ENCODE measurements at regions not wholly inside any gene's neighbourhood (a gene's known extent, or its start where the extent isn't known, plus 50 kb on each side); places are given as distances from the start of the nearest gene placed in this dataset.

DNA sequence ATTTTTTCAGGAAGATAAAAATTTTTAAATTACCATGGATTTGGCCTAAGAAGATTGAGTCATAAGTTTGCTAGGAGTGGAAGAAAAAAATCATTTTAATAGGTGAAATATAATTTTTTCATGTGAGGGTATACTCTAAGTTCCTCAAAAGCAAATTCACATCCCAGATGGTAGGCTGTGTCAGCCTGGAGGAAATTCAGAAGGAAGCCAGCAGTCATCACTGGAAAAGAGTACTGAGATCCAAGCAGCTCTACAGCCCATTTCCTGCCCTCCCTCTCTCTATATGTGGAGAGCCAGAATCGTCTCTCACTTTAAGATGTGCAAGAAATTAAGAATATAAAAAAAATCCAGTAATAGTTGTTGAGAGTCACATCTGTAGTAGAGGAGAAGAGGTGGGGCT lies 126.5 kb upstream of the CDH18 start:
- Histone ChIP-seq H3K4me3 (ENCODE audit: low read depth in 2 of 2, low read length in 1 of 2) (no peak overlapping the region), H3F3A (replicated peaks; ENCODE audit: insufficient read depth) (no peaks in the 10 kb centered on the region), H3K9ac (no peak overlapping the region), H2AFZ (ENCODE audit: low read depth) (no peak overlapping the region), H3K27ac (ENCODE audit: low read depth in 2 of 2, low read length in 1 of 2) (no peak overlapping the region), H3K79me2 (ENCODE audit: insufficient read depth) (no peaks in the 10 kb centered on the region), H3K36me3 (replicated peaks in 1 of 2; ENCODE audit: control insufficient read depth in 1 of 2, insufficient read depth in 2 of 2, low read length in 1 of 2) (no peaks in the 10 kb centered on the region), H3K9me3 (no peaks in the 10 kb centered on the region), H3K27me3 (ENCODE audit: insufficient read depth) (no peaks in the 10 kb centered on the region), H4K20me1 (ENCODE audit: insufficient read depth) (no peaks in the 10 kb centered on the region), H3K4me2 (no peak overlapping the region), H3K4me1 (ENCODE audit: control insufficient read depth in 1 of 2, insufficient read depth in 2 of 2, low read depth in 1 of 2, low read length in 1 of 2) (no peaks in the 10 kb centered on the region), H3K9me2 (no peaks in the 10 kb centered on the region)
- ChIA-PET POLR2A (no interaction called here), CTCF (no interaction called here)
- TF ChIP-seq, protein P1, sequence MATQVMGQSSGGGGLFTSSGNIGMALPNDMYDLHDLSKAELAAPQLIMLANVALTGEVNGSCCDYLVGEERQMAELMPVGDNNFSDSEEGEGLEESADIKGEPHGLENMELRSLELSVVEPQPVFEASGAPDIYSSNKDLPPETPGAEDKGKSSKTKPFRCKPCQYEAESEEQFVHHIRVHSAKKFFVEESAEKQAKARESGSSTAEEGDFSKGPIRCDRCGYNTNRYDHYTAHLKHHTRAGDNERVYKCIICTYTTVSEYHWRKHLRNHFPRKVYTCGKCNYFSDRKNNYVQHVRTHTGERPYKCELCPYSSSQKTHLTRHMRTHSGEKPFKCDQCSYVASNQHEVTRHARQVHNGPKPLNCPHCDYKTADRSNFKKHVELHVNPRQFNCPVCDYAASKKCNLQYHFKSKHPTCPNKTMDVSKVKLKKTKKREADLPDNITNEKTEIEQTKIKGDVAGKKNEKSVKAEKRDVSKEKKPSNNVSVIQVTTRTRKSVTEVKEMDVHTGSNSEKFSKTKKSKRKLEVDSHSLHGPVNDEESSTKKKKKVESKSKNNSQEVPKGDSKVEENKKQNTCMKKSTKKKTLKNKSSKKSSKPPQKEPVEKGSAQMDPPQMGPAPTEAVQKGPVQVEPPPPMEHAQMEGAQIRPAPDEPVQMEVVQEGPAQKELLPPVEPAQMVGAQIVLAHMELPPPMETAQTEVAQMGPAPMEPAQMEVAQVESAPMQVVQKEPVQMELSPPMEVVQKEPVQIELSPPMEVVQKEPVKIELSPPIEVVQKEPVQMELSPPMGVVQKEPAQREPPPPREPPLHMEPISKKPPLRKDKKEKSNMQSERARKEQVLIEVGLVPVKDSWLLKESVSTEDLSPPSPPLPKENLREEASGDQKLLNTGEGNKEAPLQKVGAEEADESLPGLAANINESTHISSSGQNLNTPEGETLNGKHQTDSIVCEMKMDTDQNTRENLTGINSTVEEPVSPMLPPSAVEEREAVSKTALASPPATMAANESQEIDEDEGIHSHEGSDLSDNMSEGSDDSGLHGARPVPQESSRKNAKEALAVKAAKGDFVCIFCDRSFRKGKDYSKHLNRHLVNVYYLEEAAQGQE (IDR thresholded peaks at IDR 0.05; ENCODE audit: low read depth, low read length), result no peak
- TF ChIP-seq JUND (IDR thresholded peaks at IDR 0.05) (no peak), POLR2AphosphoS5 (IDR thresholded peaks at IDR 0.05; ENCODE audit: low read depth, low read length) (no peak), FOXJ3 (CRISPR knock-in tag; IDR thresholded peaks at IDR 0.05) (no peak), FOSL2 (IDR thresholded peaks at IDR 0.05; ENCODE audit: borderline replicate concordance, low read depth) (no peak), RFX5 (IDR thresholded peaks at IDR 0.05; ENCODE audit: low read length) (no peak), SIN3A (IDR thresholded peaks at IDR 0.05; ENCODE audit: borderline replicate concordance, low read depth, low read length) (no peak), RCOR1 (IDR thresholded peaks at IDR 0.05; ENCODE audit: low read length) (no peak)
- TF ChIP-seq, protein P2, sequence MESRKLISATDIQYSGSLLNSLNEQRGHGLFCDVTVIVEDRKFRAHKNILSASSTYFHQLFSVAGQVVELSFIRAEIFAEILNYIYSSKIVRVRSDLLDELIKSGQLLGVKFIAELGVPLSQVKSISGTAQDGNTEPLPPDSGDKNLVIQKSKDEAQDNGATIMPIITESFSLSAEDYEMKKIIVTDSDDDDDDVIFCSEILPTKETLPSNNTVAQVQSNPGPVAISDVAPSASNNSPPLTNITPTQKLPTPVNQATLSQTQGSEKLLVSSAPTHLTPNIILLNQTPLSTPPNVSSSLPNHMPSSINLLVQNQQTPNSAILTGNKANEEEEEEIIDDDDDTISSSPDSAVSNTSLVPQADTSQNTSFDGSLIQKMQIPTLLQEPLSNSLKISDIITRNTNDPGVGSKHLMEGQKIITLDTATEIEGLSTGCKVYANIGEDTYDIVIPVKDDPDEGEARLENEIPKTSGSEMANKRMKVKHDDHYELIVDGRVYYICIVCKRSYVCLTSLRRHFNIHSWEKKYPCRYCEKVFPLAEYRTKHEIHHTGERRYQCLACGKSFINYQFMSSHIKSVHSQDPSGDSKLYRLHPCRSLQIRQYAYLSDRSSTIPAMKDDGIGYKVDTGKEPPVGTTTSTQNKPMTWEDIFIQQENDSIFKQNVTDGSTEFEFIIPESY (IDR thresholded peaks at IDR 0.05; ENCODE audit: borderline replicate concordance, low read depth), result no peak
- TF ChIP-seq, protein P3, sequence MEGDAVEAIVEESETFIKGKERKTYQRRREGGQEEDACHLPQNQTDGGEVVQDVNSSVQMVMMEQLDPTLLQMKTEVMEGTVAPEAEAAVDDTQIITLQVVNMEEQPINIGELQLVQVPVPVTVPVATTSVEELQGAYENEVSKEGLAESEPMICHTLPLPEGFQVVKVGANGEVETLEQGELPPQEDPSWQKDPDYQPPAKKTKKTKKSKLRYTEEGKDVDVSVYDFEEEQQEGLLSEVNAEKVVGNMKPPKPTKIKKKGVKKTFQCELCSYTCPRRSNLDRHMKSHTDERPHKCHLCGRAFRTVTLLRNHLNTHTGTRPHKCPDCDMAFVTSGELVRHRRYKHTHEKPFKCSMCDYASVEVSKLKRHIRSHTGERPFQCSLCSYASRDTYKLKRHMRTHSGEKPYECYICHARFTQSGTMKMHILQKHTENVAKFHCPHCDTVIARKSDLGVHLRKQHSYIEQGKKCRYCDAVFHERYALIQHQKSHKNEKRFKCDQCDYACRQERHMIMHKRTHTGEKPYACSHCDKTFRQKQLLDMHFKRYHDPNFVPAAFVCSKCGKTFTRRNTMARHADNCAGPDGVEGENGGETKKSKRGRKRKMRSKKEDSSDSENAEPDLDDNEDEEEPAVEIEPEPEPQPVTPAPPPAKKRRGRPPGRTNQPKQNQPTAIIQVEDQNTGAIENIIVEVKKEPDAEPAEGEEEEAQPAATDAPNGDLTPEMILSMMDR (IDR thresholded peaks at IDR 0.05), result no peak
- DNase-seq, result no peak
- 7% methylated on average over 1 of the region's 1 CpG for WGBS (ENCODE audit: low lambda C conversion rate)

DNA sequence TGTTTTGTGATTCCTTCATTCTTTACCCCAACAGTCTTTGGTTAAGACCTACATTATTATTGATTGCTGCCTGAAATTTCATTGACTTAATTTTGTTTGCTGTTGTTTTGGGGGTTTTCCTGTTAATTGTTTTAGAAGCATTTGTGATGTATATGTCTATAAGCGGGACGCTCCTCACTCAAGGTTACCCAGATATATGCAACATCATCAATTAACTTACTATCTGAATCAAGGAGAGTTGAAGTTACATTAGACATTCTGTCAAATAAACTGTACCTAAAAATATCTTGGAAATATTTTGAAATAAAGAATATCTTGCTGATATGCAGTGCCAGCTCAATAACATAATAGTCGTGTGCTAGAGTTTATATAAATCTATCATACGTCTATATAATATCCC lies 125.9 kb upstream of the CDH18 start:
- Histone ChIP-seq H3K4me1 (ENCODE audit: control insufficient read depth in 1 of 2, insufficient read depth in 2 of 2, low read depth in 1 of 2, low read length in 1 of 2) (no peaks in the 10 kb centered on the region), H3F3A (replicated peaks; ENCODE audit: insufficient read depth) (no peaks in the 10 kb centered on the region), H3K9me3 (no peaks in the 10 kb centered on the region), H3K4me3 (ENCODE audit: low read depth in 2 of 2, low read length in 1 of 2) (no peak overlapping the region), H3K9me2 (no peaks in the 10 kb centered on the region), H4K20me1 (ENCODE audit: insufficient read depth) (no peaks in the 10 kb centered on the region), H3K27ac (ENCODE audit: low read depth in 2 of 2, low read length in 1 of 2) (no peak overlapping the region), H3K27me3 (ENCODE audit: insufficient read depth) (no peaks in the 10 kb centered on the region), H3K79me2 (ENCODE audit: insufficient read depth) (no peaks in the 10 kb centered on the region), H2AFZ (ENCODE audit: low read depth) (no peak overlapping the region), H3K36me3 (replicated peaks in 1 of 2; ENCODE audit: control insufficient read depth in 1 of 2, insufficient read depth in 2 of 2, low read length in 1 of 2) (no peaks in the 10 kb centered on the region), H3K9ac (no peak overlapping the region), H3K4me2 (no peak overlapping the region)
- no peak for DNase-seq
- ChIA-PET CTCF (no interaction called here), POLR2A (no interaction called here)
- TF ChIP-seq, protein P4, sequence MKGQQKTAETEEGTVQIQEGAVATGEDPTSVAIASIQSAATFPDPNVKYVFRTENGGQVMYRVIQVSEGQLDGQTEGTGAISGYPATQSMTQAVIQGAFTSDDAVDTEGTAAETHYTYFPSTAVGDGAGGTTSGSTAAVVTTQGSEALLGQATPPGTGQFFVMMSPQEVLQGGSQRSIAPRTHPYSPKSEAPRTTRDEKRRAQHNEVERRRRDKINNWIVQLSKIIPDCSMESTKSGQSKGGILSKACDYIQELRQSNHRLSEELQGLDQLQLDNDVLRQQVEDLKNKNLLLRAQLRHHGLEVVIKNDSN (IDR thresholded peaks at IDR 0.05; ENCODE audit: borderline replicate concordance, low read depth), result no peak
- TF ChIP-seq NRF1 (IDR thresholded peaks at IDR 0.05; ENCODE audit: low read depth, low read length) (no peak), GABPA (IDR thresholded peaks at IDR 0.05; ENCODE audit: low read depth) (no peak), MEF2A (IDR thresholded peaks at IDR 0.05; ENCODE audit: borderline replicate concordance, low read depth) (no peak)
- 62% methylated on average over 4 of the region's 4 CpGs for WGBS (ENCODE audit: low lambda C conversion rate)
